ENCODE measurements at regions not wholly inside any gene's neighbourhood (a gene's known extent, or its start where the extent isn't known, plus 50 kb on each side); places are given as distances from the start of the nearest gene placed in this dataset.

DNA sequence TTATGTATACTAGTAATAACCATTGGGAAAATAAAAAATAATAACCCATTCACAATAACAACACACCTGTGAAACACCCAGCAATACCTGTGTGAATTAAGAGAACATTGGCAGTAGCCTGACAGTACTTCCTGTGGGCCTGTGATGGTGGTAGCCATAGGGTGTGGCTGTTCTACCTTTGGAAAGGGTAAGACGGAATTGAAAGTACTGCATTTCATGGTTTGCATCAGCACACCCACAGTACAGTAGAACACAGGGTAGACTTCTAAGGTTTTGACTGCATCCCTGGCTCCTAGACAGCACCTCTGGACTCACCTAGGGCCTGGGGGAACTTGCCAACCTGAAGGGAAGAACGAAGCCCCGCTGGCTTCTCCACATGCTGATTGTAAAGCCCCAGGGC, 279.8 kb downstream of the HTR1B start:
- DNase-seq (ENCODE audit: extremely low spot score) = no peak
- ChIA-PET CTCF (no interaction called here), POLR2A (no interaction called here)
- TF ChIP-seq SUZ12 (IDR thresholded peaks at IDR 0.05) = no peak
- TF ChIP-seq HDGF (IDR thresholded peaks at IDR 0.05; ENCODE audit: borderline replicate concordance) = no peak
- no peak for TF ChIP-seq FOXK2 (IDR thresholded peaks at IDR 0.05)
- TF ChIP-seq NFRKB (IDR thresholded peaks at IDR 0.05) = no peak

DNA sequence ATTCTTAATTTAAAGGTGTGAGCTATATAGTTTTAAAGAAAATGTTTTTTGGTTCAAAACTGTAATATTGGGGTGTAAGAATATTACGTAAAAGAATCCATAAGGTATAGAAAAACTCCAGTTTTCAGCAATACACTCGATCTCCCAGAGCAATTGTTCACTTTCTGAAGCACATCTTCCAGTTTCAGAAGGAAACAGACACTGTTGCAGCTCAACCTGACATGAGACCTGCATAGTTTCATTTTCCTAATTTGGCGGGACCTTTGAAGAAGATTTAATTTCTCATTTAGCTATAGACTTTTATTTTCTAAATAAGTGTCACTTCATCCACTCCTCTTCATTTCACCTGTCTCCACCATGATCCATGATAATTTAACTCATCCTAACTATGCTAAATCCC, 281.5 kb downstream of the HTR1B start:
- ChIA-PET POLR2A (no interaction called here), CTCF (no interaction called here)
- TF ChIP-seq L3MBTL2 (conservative IDR thresholded peaks at IDR 0.05) (no peak), HDGF (IDR thresholded peaks at IDR 0.05; ENCODE audit: borderline replicate concordance) (no peak), ZNF384 (IDR thresholded peaks at IDR 0.05) (no peak), FOXM1 (IDR thresholded peaks at IDR 0.05; ENCODE audit: borderline replicate concordance) (no peak), CTBP1 (IDR thresholded peaks at IDR 0.05; ENCODE audit: borderline replicate concordance) (no peak), FOXK2 (IDR thresholded peaks at IDR 0.05) (no peak), SP1 (IDR thresholded peaks at IDR 0.05) (no peak), TARDBP (IDR thresholded peaks at IDR 0.05) (no peak), SUZ12 (IDR thresholded peaks at IDR 0.05) (no peak), BHLHE40 (IDR thresholded peaks at IDR 0.05; ENCODE audit: borderline replicate concordance) (no peak), ARNT (IDR thresholded peaks at IDR 0.05) (no peak), FOXA1 (IDR thresholded peaks at IDR 0.05) (no peak), ELF4 (IDR thresholded peaks at IDR 0.05) (no peak), NFRKB (IDR thresholded peaks at IDR 0.05) (no peak), LEF1 (IDR thresholded peaks at IDR 0.05; ENCODE audit: borderline replicate concordance) (no peak)
- TF ChIP-seq, protein P1, sequence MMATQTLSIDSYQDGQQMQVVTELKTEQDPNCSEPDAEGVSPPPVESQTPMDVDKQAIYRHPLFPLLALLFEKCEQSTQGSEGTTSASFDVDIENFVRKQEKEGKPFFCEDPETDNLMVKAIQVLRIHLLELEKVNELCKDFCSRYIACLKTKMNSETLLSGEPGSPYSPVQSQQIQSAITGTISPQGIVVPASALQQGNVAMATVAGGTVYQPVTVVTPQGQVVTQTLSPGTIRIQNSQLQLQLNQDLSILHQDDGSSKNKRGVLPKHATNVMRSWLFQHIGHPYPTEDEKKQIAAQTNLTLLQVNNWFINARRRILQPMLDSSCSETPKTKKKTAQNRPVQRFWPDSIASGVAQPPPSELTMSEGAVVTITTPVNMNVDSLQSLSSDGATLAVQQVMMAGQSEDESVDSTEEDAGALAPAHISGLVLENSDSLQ (IDR thresholded peaks at IDR 0.05) = no peak
- no peak for DNase-seq (ENCODE audit: extremely low spot score)

DNA sequence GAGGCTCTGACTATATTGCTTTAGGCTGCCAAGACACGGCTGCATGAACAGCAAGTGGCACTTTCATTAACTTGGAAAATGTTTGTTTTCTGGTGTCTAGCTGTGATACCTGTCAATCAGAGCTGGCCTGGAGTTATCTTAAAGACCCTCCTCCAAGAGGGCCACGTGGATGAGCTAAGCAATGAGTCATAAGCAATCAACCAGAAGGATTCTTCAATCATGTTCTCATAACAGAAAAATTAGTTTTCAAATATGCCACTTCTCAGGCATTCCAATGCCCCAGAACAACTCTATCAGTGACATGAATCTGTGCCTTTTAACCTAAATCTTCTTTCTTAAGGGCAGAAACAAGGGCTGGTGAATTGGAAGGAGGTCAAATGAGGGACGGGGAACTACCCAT, 283.0 kb downstream of the HTR1B start:
- TF ChIP-seq HDGF (IDR thresholded peaks at IDR 0.05; ENCODE audit: borderline replicate concordance) = no peak
- TF ChIP-seq ARNT (IDR thresholded peaks at IDR 0.05) = no peak
- no peak for TF ChIP-seq BHLHE40 (IDR thresholded peaks at IDR 0.05; ENCODE audit: borderline replicate concordance)
- TF ChIP-seq CTBP1 (IDR thresholded peaks at IDR 0.05; ENCODE audit: borderline replicate concordance) = no peak
- POLR2A ChIA-PET = no interaction called here
- no peak for DNase-seq (ENCODE audit: extremely low spot score)
- CTCF ChIA-PET = no interaction called here

DNA sequence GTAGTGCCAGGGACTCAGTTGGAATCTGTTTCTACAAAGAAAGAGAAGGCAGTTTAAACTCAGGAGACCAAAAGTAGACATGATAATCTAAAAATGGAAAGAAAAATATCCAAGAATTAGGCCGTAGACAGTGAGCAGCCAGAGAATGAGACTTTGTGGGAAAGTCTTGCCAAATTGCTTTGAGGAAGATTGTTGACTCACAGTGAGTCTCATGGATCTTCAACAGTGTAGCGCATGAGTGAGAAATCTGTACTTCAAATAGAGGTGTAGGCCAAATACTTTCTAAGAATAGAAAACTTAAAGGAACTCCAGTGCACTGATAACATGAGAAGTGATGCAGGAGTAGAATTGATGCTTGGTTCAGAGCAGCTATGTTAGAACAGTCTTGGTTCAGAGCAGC, 284.5 kb downstream of the HTR1B start:
- POLR2A ChIA-PET = no interaction called here
- no peak for DNase-seq (ENCODE audit: extremely low spot score)

DNA sequence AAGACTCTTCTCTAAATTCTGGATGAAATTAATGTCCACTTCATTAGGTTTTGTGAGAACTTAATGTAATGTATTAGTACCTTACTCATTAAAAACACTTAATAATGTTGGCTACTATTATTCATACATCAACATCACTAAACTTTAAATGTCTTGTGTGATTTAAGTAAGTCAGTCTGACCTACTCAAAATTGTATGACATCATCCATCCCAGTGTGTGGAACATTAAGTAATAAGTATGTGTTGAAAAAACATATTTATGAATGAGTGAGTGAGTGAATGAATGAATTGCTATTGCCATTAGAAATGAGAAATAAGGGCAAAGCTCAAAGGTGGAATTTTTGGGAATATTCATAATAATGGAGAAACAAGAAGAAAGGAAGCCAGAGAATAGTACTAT, 285.8 kb downstream of the HTR1B start:
- TF ChIP-seq FOXA1 (IDR thresholded peaks at IDR 0.05) (no peak), FOXK2 (IDR thresholded peaks at IDR 0.05) (no peak), LEF1 (IDR thresholded peaks at IDR 0.05; ENCODE audit: borderline replicate concordance) (no peak), HDGF (IDR thresholded peaks at IDR 0.05; ENCODE audit: borderline replicate concordance) (no peak), ELF4 (IDR thresholded peaks at IDR 0.05) (no peak), BHLHE40 (IDR thresholded peaks at IDR 0.05; ENCODE audit: borderline replicate concordance) (no peak), CTBP1 (IDR thresholded peaks at IDR 0.05; ENCODE audit: borderline replicate concordance) (no peak), FOXM1 (IDR thresholded peaks at IDR 0.05; ENCODE audit: borderline replicate concordance) (no peak)
- DNase-seq (ENCODE audit: extremely low spot score) = no peak
- CTCF ChIA-PET = no interaction called here
- POLR2A ChIA-PET = no interaction called here

More for the DNA sequence above, 284.5 kb downstream of the HTR1B start:
- TF ChIP-seq CTBP1 (IDR thresholded peaks at IDR 0.05; ENCODE audit: borderline replicate concordance) (no peak), SP1 (IDR thresholded peaks at IDR 0.05) (no peak), ZNF384 (IDR thresholded peaks at IDR 0.05) (no peak), ARNT (IDR thresholded peaks at IDR 0.05) (no peak)
- CTCF ChIA-PET = no interaction called here

DNA sequence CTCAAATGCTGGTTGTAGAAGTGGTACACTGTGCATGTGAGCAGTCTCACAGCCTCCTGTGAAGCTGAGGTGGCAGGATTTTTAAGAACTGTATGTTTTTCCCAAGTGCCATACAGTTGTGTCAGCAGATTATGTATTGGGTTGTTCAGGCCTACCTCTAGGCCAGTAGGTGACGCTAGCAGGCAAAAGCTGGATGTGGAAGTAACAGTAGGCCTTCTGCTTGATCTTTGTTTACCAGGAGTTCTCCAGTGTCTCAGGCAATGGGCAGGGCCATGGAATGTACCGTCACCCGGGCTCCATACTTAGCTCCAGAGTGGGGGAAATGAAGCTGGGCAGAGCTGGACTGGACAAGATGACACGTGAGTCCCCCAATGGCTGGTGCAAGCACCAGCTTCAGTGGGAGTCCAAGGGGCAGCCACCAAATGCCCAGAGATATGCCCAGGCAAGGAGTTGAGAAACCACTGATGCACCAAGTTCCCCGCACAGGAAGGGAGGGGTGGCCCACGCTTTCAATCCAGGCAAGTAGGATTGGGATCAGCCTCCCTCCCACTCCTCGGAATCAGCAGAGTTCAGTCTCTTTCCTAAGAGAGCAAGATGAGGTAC, 289.7 kb downstream of the HTR1B start:
- DNase-seq (ENCODE audit: extremely low spot score) = no peak
- POLR2A ChIA-PET = no interaction called here
- no peak for TF ChIP-seq CTBP1 (IDR thresholded peaks at IDR 0.05; ENCODE audit: borderline replicate concordance)
- TF ChIP-seq TARDBP (IDR thresholded peaks at IDR 0.05) = no peak
- no peak for TF ChIP-seq FOXK2 (IDR thresholded peaks at IDR 0.05)
- no peak for TF ChIP-seq SUZ12 (IDR thresholded peaks at IDR 0.05)
- TF ChIP-seq ARNT (IDR thresholded peaks at IDR 0.05) = no peak
- no peak for TF ChIP-seq ELF4 (IDR thresholded peaks at IDR 0.05)
- no peak for TF ChIP-seq NFRKB (IDR thresholded peaks at IDR 0.05)
- no peak for TF ChIP-seq ZNF384 (IDR thresholded peaks at IDR 0.05)
- no peak for TF ChIP-seq FOXM1 (IDR thresholded peaks at IDR 0.05; ENCODE audit: borderline replicate concordance)
- TF ChIP-seq, protein P1 (IDR thresholded peaks at IDR 0.05) = no peak
- no peak for TF ChIP-seq L3MBTL2 (conservative IDR thresholded peaks at IDR 0.05)
- no peak for TF ChIP-seq SP1 (IDR thresholded peaks at IDR 0.05)
- no peak for TF ChIP-seq LEF1 (IDR thresholded peaks at IDR 0.05; ENCODE audit: borderline replicate concordance)
- TF ChIP-seq HDGF (IDR thresholded peaks at IDR 0.05; ENCODE audit: borderline replicate concordance) = no peak
- TF ChIP-seq FOXA1 (IDR thresholded peaks at IDR 0.05) = no peak
- no peak for TF ChIP-seq BHLHE40 (IDR thresholded peaks at IDR 0.05; ENCODE audit: borderline replicate concordance)
- CTCF ChIA-PET = no interaction called here

DNA sequence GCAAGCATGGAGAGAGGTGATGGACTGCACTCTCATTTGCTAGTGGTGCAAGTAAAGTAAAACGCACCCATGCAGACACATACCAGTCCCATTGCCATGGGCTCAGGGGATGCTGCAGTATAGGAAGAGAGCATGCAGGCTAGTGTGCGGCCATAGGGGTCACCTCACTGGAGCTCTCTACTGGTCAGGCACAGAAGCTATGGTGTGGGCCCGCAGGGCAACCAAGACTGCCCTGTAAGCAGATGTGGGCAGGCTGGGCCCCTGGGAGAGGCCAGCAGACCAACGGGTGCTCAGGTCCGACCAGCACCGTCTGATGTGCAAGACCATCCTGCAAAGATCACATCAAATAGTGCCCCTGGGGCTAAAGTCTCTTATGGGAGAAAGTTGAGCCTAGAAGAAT, 290.7 kb downstream of the HTR1B start:
- ChIA-PET CTCF (no interaction called here), POLR2A (no interaction called here)
- DNase-seq (ENCODE audit: extremely low spot score) = no peak
- TF ChIP-seq ARNT (IDR thresholded peaks at IDR 0.05) = no peak
- no peak for TF ChIP-seq FOXM1 (IDR thresholded peaks at IDR 0.05; ENCODE audit: borderline replicate concordance)
- TF ChIP-seq NFRKB (IDR thresholded peaks at IDR 0.05) = no peak
- no peak for TF ChIP-seq ZNF384 (IDR thresholded peaks at IDR 0.05)
- no peak for TF ChIP-seq SP1 (IDR thresholded peaks at IDR 0.05)
- no peak for TF ChIP-seq LEF1 (IDR thresholded peaks at IDR 0.05; ENCODE audit: borderline replicate concordance)
- TF ChIP-seq L3MBTL2 (conservative IDR thresholded peaks at IDR 0.05) = no peak

All from HEK293T (cell line).